ENCODE measurements at regions not wholly inside any gene's neighbourhood (a gene's known extent, or its start where the extent isn't known, plus 50 kb on each side); places are given as distances from the start of the nearest gene placed in this dataset.
"Not testable (repeated sequence)": the region's sequence is repeated elsewhere in the genome, so short reads cannot be mapped to it uniquely, and the experiment has no call there.

DNA sequence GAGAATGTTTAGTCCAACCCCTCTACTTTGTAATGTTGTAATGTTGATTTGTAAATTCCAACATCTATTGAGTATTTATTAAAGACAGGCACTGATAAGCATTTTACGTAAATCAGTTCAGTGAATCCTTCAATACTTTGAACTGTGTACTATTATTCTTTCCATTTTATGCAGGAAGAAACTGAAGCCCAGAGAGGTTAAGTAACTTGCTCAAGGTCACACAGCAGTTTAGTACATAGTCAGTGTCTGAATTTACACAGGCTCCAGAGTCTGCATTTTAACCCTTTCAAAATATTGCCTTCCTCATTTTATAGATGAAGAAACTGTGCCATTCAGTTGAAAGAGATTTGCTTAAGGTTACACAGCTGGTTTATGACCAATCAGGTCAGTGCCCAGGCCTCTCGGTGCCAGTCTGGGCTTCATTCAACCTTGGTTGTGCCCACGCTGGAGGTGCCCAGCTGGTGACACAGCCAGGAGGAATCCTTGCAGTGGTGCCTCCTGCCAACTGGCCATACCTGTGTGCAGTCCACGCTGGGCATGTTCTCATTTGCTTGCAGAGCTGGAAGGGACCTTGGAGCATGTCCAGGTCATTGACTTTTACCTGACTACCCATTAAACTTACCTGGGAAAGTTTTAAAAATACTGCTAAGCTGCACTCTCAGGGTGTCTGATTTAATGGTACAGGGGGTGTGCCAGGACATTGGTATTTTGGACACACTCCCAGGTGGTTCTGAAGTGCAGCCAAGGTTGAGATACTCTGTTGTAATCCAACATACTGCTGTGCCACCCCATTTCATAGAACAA lies 74.3 kb upstream of the CYRIA start:
- no peak for DNase-seq (ENCODE audit: low read depth)
- TF ChIP-seq, protein P1, sequence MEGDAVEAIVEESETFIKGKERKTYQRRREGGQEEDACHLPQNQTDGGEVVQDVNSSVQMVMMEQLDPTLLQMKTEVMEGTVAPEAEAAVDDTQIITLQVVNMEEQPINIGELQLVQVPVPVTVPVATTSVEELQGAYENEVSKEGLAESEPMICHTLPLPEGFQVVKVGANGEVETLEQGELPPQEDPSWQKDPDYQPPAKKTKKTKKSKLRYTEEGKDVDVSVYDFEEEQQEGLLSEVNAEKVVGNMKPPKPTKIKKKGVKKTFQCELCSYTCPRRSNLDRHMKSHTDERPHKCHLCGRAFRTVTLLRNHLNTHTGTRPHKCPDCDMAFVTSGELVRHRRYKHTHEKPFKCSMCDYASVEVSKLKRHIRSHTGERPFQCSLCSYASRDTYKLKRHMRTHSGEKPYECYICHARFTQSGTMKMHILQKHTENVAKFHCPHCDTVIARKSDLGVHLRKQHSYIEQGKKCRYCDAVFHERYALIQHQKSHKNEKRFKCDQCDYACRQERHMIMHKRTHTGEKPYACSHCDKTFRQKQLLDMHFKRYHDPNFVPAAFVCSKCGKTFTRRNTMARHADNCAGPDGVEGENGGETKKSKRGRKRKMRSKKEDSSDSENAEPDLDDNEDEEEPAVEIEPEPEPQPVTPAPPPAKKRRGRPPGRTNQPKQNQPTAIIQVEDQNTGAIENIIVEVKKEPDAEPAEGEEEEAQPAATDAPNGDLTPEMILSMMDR (IDR thresholded peaks at IDR 0.05; ENCODE audit: insufficient read depth, low read depth, low read length), result no peak
- H3K4me3 ChIP-seq (ENCODE audit: low read depth, low read length), result no peak overlapping the region

DNA sequence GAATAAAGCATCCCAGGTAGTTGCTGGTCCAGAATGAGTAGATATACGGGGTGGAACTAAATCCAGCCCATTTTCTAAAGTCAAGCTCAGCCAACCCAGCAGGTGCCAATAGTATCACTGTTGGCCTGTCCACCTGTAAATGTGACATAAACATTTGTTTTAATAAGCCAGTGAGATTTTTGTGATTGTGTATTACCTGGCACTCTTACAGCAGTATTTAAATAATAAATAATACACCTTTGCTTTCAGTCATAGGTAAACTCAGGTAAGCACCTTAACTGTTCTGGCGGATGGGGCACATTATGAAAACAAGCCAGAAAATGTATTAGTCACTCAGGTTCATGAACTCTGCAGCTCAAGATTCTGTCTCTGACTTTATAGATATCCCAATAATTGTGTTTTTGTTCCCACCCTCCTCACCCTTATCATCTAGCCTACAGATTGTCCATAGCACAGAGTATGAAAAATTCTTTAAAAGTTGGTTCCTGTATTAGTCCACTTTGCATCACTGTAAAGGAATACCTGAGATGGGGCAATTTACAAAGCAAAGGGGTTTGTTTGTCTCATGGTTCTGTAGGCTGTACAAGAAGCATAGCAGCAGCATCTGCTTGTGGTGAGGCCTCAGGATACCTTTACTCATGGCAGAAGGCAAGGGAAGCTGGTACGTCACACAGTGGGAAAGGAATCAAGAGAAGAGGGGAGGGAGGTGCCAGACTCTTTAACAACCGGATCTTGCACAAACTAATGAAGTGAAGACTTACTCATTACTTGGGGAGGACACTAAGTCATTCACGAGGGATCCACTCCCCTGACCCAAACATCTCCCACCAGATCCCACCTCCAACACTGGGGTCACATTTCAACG lies 73.0 kb upstream of the CYRIA start:
- no peak overlapping the region for H3K4me3 ChIP-seq (ENCODE audit: low read depth, low read length)
- TF ChIP-seq, protein P1 (IDR thresholded peaks at IDR 0.05; ENCODE audit: insufficient read depth, low read depth, low read length), result no peak
- DNase-seq (ENCODE audit: low read depth), result no peak

DNA sequence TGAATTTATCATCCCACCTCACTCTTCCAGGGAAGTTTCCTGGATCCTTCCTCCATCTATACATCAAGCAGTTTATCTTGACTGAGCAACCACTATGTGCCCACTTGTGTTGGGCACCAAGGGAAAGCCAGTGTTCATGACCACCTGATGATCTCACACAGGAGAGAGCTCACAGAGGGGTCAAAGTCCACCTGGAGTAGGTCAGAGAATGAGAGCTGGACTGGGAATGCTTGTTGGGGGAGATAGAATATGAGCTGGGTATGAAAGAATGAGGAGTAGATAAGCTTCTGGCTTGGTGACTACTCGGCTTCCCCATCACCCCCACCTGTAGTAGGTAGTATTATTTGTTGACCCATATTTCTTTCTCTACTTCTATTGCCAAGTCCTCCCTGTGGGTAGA lies 72.2 kb upstream of the CYRIA start:
- H3K4me3 ChIP-seq (ENCODE audit: low read depth, low read length), result no peak overlapping the region
- TF ChIP-seq, protein P1 (IDR thresholded peaks at IDR 0.05; ENCODE audit: insufficient read depth, low read depth, low read length), result no peak
- no peak for DNase-seq (ENCODE audit: low read depth)

DNA sequence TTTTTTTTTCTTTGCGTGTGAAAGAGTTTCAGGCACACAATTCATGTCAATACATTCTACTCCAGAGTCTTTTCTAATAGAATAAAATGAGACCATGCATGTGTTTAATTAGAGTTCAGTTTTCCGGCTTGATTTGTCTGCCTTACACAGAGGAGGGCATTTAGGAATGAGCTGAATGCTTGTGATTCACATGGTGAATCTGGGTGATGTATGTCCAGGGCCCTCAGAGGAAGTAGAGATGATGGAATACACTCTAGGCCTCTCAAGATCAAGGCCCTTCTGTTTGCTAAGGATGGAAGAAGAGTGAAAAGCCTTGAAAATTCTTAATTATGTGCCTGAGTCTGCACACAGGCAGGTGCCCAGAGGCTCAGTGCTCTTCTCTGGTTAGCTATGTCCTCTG lies 71.0 kb upstream of the CYRIA start:
- no peak for DNase-seq (ENCODE audit: low read depth)
- H3K4me3 ChIP-seq (ENCODE audit: low read depth, low read length), result no peak overlapping the region
- TF ChIP-seq, protein P1 (IDR thresholded peaks at IDR 0.05; ENCODE audit: insufficient read depth, low read depth, low read length), result no peak

DNA sequence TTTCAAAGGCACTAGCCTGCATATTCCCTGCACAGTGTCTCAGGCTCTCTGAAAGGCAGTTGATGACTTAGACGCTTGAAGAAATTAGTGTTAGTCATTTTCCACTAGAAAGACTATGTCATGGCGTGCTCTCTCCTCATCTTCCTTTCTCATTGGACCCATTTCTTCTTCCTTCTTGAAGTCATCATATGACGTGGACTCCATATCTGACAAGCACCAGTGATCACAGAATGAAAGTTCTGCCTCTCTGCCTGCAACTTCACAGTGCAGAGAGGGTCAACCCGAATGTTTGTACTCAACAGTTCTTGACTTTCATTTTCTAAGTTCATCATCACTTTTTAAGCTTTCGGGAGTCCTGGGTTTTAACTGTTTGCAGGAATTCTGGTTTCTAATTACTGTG lies 63.7 kb upstream of the CYRIA start:
- no peak overlapping the region for H3K4me3 ChIP-seq (ENCODE audit: low read depth, low read length)
- TF ChIP-seq, protein P1 (IDR thresholded peaks at IDR 0.05; ENCODE audit: insufficient read depth, low read depth, low read length), result no peak
- DNase-seq (ENCODE audit: low read depth), result no peak

DNA sequence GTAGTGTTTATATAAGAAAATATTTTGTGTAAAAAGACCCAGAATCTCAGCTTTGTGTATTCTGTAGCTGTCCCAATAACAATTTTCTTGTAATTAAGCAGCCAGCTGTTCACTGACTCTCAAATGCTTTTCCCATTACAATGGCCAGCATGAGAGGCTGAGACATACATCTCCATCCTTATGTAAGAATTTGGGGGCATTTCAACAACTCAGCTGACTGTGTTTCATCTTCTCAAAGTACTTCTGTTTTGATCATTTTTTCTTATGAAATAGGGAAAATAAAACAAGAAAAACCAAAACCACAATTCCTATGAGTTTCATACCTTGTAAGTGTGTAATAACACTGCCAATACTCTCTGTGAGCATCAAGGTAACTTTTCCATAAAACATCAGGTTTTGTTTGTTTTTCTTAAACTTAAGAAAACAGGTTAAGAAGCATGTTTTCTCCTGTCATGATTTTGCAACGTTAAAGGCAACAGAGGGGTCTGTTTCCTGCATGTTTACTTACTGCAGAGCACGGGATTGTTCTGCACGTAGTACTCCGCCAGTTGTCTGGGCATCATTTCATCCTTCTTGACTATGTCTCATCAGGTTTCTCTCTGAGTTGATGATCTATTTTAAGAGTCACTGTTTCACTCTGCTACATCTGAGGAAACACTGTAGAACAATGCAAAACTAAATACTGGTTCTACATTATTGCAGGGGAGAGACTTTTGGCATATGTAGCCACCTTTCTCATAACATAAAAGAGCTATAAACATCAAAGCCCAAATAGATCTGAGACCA lies 62.9 kb upstream of the CYRIA start:
- H3K4me3 ChIP-seq (ENCODE audit: low read depth, low read length), result no peak overlapping the region
- TF ChIP-seq, protein P1 (IDR thresholded peaks at IDR 0.05; ENCODE audit: insufficient read depth, low read depth, low read length), result no peak
- DNase-seq (ENCODE audit: low read depth), result no peak

DNA sequence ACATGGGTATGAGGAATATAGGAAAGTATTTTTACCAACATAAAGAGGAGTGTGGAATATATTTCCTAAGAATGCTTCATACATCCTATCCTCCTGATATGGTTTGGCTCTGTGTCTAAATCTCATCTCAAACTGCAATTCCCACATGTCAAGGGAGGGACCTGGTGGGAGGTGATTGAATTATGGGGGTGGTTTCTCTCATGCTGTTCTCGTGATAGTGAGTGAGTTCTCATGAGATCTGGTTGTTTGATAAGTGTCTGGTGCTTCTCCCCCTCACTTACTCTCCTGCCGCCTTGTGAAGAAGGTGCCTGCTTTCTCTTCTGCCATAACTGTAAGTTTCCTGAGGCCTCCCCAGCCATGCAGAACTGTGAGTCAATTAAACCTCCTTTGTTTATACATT lies 62.2 kb upstream of the CYRIA start:
- DNase-seq (ENCODE audit: low read depth); H3K4me3 ChIP-seq (ENCODE audit: low read depth, low read length): not testable (repeated sequence)

Measured in fibroblast of villous mesenchyme (primary cell).